GM21367 (cell line): ENCODE measurements at regions not wholly inside any gene's neighbourhood (a gene's known extent, or its start where the extent isn't known, plus 50 kb on each side); places are given as distances from the start of the nearest gene placed in this dataset.

Experiments used
- ATAC-seq: cut with Tn5 transposase; IDR thresholded peaks from one replicate; pipeline ENCODE4 v1.9.1; 2021; ENCODE audit not compliant: unreplicated experiment

GRCh38 chr9:110110154-110110553 is 97.8 kb downstream of the C9orf152 start:
- peak; percentile 80 for ATAC-seq

DNA sequence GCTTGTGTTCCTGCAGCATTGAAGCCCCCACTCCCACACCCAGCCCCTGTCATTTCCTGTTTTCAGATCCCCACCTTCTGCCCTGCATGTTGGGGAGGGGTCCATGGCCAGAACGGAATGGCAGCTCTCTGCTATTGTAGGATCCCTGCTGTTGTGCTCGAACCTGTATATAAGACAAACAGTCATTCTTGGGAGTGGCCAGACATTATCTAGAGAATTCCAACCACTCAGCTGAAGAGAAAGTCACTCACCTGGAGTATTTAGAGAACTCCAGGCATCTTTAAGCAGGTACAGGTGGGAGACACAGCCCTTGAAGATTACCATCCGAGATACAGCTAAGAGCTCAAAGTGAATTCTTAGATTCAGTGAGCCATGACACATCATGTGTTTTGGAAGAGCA is 96.1 kb downstream of the C9orf152 start:
- ATAC-seq, result no peak

GRCh38 chr9:110112792-110113191 is 95.2 kb downstream of the C9orf152 start:
- no peak for ATAC-seq

- no peak for ATAC-seq
Observed at GRCh38 chr9:110114086-110114858, 93.7 kb downstream of the C9orf152 start.

DNA sequence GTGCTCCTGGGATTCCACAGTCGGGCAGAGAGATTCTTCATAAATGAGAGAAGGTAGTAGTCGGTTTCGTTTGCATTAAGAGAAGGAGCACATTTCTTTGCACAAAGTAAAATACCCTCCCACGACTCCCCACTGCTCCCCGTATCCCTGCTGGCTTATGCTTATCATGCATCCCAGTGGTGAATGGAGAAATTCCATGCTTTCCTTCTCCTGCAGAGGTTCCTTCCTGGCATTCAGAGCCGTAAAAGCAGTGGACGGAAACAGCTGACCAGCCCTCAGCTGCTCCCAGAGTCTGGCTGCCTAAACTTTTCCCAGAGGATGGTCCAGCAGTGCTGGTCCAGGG is 93.1 kb downstream of the C9orf152 start:
- no peak for ATAC-seq

DNA sequence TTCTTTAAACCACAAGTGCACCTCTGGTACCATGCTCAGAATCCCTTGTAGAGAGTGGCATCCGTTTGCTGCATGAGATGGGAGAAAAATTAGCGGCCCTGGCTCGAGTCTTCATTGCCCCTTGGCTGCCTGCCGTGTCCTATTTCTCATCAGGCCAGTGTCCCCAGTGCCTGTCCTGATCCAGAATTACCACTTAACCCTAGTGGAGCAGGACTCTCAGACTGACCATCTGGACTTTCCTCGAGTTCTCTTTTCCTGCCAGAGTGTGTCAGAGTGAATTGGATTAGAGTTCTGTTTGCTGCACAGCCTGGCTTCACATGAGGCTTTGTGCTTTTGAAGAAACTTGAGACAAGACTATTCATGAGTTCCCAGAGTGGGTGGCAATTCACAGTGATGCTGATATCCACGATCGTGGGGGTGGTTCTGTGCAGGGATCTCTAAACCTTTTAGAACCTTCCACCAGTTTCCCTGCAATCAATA is 92.6 kb downstream of the C9orf152 start:
- ATAC-seq, result no peak

GRCh38 chr9:110115826-110116542 is 92.0 kb downstream of the C9orf152 start:
- no peak for ATAC-seq

GRCh38 chr9:110116543-110116885 is 91.4 kb downstream of the C9orf152 start:
- no peak for ATAC-seq

DNA sequence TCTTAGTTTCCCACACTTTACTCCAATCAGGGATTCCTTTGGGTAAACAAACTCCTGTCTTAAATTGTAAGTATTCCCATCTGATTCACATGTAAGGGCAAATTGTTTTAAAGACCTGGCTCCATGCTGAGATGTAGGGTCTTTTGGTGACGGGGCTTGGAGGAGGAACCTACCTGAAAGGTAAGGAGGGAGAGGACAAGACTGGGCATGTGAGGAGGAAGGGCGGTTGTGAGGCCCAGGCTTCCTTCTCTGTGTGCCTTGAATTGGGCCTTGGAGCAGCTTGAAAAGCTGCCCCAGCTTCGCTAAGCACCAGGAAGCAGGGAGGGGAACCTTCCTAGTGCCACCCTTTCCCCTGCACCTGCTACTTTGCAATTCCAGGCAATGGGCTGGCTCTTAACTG is 86.8 kb downstream of the C9orf152 start:
- ATAC-seq, result no peak

DNA sequence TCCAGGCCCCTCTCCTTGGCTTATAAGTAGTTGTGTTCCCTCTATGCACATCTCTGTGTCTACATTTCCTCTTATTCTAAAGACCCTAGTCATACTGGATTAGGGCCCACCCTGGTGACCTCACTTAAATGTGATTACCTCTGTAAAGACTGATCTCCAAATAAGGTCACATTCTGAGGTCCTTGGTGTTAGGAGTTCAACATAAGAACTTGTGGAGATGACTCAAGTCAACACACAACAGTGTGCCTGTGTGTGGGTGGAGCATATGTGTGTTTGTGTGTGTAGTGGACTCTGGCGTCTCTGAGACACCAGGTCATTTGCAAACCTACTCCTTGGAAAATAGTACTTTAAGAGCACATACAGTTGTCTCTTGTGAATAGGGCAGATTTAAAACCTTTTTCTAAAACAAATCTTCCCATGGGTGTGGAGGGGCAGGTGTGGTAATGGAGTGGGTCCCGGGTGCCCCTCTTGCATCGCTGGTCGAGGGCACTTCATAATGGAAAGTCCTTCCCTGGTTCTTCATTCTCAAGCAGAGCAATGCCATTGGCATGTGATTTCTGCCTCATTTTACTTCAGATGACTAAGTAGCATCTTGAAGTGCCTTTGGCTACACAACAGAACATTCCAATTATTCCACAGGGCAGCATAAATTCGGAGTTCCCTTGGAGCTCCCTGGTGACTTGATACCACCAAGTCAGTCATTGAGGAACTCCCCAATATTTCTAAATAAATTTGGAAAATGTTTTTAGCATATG is 84.4 kb downstream of the C9orf152 start:
- ATAC-seq, result no peak

GRCh38 chr9:110124439-110124838 is 83.5 kb downstream of the C9orf152 start:
- ATAC-seq, result no peak

GRCh38 chr9:110125207-110125751 is 82.7 kb downstream of the C9orf152 start:
- no peak for ATAC-seq

- ATAC-seq, result no peak
Observed at GRCh38 chr9:110125763-110126351, 82.1 kb downstream of the C9orf152 start.

GRCh38 chr9:110126499-110126941 is 81.4 kb downstream of the C9orf152 start:
- ATAC-seq, result no peak

DNA sequence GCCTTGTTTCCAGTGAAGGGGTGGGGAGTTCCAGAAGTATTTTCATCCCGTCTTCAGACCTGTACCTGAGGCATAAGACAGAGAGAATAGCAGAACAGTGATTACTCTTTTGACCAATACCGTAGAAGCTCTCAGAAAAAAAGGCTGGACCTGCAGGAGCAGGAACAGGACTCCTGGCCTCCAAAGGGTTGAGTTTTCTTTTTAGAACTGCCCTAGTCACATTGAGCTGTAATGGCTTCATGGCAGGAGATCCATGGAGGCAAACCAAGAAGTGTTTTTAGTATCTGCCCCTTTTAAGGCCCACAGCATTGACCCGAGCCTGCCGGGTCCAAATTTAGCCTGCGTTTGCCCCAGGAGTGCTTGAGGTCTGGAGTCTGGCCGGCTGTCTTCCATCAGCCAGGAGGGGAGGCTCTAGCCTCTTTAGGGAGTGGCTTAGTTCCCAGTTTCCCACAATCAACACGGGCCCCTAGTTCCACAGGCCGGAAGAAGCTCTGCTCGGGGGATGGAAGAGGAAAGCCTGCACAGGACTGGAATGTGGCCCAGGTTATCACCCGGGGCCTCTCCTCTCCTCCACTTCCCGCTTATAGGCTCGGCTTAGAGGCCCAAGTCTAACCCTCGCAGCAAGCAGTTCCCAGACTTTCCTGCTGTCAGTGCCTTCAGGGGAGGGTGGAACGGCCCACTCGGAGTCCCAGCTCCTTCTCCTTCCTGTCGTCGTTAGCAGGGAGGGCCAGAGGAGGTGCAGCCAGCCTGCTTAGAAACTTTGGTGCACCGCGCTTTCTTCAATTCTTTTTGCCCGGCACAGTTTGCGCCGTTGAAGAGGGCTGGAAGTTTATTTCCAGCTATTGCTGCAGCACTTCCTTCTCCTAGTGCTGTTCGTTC is 80.7 kb downstream of the C9orf152 start:
- no peak for ATAC-seq

- peak; percentile 67 for ATAC-seq
Observed at GRCh38 chr9:110128664-110129329, 79.2 kb downstream of the C9orf152 start.

- peak; percentile 12 for ATAC-seq
Observed at GRCh38 chr9:110129425-110129824, 78.5 kb downstream of the C9orf152 start.

- ATAC-seq, result no peak
Observed at GRCh38 chr9:110130211-110130610, 77.7 kb downstream of the C9orf152 start.

- no peak for ATAC-seq
Observed at GRCh38 chr9:110130791-110131416, 77.1 kb downstream of the C9orf152 start.
